Activated T-cell treated with anti-CD3 and anti-CD28 coated beads, Interleukin-2, amount 50 U/mL, for 48 hours (primary cell): ENCODE measurements at regions not wholly inside any gene's neighbourhood (a gene's known extent, or its start where the extent isn't known, plus 50 kb on each side); places are given as distances from the start of the nearest gene placed in this dataset.

Experiments
- DNase-seq, 2 experiments: peaks; one replicate each; pipeline ENCODE4 v3.0.0-alpha.2; 2020

DNA sequence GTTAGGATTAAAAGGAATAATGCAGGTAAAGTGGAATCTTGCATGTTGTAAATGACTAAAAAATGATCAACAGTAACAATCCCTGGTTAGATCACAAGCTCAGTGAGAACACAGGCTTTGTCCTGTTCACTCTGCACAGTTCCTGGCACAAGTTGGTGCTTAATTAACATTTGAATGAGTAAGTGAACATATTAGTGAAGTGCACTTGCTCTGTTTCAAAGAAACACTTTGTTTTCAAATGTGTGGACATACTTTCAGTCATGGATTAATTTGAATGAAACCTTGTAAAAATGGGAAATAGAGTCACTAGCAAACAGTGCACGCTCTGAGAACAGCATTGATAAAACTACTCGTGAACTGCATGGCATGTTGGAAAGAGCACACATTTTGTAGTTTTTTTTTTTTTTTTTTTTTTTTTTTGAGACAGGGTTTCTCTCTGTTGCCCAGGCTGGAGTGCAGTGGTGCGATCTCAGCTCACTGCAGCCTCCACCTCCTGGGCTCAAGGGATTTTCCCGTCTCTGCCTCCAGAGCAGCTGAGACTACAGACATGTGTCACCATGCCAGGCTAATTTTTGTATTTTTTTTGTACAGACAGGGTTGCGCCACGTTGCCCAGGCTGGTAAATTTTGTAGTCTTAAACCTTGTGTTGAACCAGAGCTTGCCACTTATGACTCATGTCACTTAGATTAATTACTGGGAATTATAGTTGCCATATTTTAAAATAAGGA lies 159.9 kb downstream of the LURAP1L start:
- DNase-seq: no peak

DNA sequence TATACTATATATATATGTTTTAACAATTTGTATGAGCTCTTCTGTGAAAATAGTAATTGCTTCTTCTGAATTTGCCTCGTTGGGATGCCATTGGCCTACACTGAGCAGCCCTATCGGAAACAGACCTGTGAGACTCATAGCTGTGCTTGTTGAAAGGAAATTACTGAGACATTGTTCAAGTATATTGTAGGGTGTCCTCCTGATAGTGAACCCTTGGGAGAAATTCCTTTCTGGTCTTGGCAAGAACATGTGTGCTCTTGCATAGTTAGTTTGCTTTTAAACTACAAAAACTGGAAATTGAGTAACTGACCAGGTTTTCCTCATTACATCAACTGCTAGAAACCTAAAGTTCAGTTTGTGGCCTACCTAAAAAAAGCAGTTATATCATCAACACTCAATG lies 160.9 kb downstream of the LURAP1L start:
- no peak for DNase-seq

DNA sequence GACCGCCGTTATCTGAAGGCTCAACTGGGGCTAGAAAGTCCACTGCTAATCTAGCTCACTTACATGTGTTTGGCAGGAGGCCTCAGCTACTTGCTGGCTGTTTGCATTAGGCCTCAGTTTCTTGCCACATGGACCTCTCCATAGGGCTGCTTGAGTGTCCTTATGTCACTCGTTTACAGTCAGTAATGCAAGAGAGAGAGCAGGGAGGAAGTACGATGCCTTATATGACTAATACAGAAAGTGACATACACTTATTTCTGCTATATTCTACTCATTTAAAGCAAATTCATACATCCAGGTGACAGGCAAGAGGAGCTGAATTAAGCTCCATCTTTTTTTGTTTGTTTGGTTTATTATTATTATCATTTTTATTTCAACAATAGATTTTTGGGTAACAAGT lies 179.6 kb downstream of the LURAP1L start:
- no peak for DNase-seq

DNA sequence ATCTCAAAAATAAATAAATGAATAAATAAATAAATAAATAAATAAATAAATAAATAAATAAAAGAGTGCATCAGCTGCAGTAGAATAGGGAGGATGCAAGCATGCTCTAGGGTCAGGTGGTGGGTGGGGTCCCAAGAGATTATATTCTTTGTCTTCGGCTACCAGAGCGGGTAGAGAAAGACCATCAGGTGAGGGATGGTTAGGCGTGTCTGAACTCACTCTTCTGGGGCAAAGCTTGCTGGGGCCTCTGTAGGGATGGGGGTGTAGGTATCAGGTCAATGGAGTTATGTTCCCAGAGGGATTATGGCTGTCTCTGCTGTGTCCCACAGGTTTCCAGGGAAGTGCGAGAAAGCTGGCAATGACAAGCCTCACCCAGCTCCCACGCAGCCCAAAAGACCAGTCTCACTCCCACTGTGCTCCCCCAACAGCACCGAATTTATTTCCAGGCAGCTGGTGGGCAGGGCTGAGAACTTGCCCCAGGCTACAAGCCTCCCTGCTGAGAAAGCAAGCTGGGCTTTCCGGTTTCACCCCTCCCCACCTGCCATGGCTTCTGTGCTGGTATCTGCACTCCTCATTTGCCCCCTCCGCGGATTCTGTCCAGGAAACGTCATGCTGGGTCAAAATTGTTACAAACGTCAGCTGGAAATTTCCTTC lies 180.8 kb downstream of the LURAP1L start:
- no peak for DNase-seq

DNA sequence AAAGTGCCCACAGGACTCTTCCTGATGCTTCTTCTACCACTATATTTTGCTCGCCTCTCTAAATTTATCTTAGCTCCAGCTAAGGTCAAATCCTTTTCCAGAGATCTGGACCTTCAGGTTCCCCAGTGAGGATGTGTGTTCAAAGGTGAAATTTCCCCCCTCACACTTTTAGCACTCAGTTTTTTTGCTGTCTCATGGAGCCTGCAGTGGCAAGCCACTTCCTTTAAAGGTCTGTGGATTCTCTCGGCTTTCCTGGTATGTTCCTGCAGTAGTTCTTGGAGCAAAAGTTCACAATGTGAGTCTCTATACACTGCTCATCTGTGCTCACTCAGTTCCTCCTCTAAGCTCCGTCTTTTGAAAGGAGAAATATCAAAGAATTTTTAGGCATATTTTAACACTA lies 181.4 kb downstream of the LURAP1L start:
- DNase-seq: no peak

DNA sequence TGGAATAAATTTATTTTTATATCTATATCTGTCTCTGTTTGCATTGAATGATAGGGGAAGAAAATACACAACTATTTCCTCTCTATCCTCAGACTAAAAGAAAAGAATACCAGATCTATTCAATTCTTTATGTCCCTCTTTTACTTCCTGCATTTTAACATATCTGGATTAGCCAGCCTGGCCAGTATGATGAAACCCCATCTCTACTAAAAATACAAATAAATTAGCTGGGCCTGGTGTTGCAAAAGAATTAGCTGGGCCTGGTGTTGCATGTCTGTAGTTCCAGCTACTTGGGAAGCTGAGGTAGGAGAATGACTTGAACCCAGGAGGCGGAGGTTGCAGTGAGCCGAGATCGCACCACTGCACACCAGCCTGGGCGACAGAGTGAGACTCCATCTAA lies 182.0 kb downstream of the LURAP1L start:
- DNase-seq: no peak

DNA sequence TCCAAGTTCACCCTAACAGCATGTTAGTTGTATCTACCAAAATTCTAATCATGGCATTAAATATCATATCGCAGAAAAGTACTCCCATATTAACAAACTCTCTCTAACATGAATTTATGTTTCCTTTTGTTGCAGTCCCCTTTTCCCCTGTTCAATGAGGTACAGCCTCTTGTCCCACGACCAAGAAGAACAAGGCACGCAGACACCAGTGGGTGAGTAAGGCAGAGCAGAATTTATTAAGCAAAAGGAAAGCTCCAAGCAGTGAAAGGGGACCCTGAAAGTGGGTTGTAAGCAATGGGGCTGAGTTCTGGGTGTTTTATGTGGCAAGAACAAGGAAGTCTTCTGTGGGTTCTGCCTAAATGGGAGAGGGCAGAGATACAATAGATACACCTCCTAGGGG lies 183.5 kb downstream of the LURAP1L start:
- no peak for DNase-seq

DNA sequence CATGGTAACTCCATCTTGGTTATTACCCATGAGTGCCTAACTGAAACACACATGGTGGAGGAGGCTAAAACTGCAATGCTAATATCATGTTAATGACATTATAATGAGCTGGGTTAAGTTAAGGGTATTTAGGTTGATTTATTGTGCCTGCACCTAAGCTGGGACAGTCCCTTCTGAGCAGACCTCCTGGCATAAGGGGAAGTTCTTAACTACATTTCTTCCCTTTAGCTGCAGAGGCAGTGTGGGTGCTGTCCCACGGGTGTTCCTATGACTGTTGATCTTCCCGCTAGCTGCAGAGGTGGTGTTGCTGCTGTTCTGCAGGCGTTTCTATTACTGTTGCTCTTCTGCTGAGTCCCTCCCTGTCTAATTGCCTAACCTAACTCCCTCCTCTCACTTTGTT lies 183.9 kb downstream of the LURAP1L start:
- no peak for DNase-seq

DNA sequence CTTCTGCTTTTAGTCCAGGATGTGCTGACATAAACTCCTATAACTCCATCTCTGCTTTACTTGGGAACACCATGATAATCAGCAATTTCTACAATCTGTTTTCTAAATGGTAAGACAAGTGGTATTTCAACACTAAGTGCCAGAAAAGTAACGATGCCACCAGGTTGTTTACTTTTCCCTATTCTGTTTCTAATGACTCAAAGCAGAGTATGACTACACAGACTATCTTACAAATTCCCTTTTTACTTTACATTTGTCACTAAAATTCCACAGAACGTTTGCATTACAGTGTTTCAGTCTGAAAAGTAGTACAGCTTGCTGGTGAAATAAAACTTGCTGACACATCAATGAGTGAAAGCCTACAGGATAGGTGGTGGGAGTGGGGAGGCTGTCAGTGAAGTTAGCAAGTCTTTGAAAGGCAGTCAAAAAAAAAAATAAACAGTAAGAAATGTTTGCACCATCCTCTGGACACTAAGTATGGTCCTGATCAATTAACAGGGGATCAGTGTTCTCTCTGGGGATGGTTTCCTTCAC lies 186.5 kb downstream of the LURAP1L start:
- no peak for DNase-seq

DNA sequence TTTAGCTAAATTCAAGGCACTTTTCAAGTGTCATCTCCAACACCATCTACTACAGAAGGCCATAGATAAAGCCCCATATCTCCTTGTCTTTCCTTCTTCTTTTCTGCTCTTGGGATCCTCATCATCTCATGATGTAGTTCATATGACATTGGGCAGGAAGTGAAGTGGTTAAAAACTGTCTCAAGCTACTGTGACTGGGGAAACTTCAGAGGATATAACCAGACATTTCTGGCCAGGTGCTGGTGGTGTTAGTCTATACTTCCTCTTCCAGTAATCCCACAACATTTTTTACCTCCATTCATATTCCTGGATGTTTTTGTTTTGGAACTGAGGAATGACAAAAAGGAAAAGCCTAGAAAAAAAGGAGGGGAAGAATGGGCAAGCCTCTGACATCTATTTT lies 188.7 kb downstream of the LURAP1L start:
- DNase-seq: no peak

DNA sequence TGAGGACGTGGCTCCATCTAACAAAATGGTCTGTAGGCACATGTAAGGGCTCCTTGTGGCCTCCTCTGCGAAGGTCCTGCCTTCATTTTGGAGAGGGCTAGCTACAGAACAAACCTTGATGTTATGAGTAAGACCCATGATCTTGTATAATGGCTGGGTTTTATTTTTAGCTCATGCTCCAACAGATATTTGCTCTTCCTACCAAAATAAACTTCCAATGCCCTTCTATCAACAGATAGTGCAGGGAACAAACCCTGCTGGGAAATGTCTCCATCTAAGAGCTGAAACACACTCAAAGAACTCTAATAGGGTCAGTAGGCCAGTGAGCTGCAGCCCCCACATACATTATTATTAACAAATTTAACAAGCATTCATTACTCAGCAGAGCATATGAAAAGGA lies 189.5 kb downstream of the LURAP1L start:
- no peak for DNase-seq

DNA sequence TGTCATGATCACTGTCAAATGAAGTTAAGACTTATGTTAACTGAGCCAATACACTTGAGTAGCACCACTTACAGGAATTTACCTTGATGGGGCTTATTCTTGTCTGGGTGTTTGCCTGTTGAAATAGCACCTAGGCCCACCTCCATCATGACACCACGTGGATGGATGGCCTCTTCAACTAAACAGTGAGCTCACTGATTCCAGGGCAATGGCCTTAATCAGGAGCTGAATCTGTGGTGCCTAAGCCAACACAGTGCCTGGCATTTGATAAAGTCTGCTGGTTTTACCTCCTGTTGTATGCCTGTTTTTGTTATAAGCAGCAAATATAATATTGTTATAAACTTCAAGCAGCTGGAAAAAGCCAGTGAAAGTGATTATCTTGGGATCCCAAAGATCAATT lies 190.5 kb downstream of the LURAP1L start:
- DNase-seq: no peak

DNA sequence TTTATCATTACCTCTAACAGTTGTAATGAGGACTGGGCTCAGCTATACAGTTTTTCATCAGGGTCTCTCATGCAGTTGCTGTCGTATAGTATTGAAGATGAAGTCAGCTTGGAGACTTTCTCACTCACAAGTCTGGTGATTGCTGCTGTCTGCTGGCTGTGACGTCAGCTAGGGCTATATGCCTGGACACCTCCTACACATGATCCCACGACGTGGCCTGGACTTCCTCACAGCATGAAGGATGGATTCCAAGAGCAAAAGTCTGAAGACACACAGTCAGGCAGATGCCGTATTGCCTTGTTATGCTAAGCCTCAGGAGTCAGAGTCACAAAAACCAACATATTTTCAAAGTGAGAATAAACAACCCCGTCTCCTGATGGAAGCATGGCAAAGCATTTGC lies 193.3 kb downstream of the LURAP1L start:
- DNase-seq: no peak

DNA sequence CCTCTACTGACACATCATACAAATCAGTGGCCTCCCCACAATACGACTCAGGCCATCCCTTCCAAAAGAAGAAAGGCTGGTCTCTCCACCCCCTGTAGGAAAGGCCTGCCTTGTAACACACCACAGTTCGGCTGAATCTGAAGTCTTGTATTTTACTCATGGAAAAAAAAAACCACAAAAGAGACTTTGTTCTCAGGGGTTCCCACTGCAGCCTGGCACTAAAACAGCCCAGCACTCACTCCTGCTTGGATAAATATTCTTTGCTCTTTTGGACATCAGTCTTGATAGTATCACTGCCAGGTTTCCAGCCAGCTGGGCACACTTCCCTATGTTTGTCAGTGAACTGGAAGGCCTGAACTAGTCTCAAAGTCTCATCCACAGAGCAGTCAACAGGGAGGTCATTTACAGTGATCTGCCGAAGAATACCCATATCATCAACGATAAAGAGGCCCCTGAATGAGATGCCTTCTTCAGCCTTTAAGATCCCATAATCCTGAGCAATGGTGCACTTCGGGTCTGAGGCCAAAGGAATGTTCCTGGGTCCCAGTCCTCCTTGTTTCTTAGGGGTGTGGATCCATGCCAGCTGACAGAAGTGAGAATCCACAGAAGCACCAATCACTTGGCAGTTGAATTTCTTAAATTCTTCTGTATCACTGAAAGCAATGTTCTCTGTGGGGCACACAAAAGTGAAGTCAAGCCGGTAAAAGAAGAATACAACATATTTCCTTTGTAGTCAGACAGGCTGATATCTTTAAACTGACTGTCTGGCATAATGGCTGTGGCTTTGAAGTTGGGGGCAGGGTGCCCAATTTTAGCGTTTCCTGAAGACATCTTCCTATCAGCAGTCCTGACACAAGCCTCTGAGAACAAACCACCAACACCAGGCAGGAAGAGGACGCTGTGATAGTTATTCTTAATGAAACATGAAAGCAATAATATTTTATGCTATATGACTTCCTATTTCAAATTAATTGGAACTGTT lies 198.1 kb downstream of the LURAP1L start:
- DNase-seq: no peak

DNA sequence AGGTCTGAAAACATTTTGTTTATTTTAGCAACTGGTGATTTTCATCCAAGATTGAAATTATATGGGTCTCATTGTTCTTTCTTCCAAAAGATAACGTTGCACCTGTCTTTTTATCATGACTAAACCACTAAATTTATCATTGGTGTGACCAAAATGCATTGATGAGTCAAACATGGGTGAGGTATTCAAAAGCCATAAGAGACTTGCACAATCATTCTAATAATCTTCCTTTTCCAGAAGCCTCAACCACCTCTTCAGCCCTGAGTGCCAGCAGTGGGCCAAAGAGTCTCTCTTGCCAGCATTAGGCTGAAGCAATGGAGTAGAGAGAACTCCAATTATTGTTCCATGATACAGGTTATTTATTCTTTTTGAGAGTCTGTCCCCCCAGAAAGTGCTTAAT lies 198.9 kb downstream of the LURAP1L start:
- no peak for DNase-seq

DNA sequence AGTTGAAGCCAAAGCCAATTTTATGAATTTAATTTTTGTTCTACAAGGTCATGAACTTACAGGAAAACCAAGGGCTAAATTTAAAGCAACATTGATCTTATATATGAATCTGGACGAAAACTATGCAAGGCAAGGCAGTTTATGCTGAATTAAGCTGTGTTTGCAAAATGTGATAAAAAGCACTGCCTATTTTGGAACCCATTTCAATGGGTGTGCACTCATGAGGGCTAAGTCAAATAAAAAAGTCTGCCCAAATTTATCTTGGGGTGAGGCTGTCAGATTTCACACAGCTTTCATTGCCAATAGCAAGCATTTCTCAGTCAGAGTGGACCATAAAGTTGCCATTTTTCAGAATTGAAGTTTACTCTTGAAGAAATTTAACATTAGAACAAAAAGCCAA lies 199.9 kb downstream of the LURAP1L start:
- no peak for DNase-seq

DNA sequence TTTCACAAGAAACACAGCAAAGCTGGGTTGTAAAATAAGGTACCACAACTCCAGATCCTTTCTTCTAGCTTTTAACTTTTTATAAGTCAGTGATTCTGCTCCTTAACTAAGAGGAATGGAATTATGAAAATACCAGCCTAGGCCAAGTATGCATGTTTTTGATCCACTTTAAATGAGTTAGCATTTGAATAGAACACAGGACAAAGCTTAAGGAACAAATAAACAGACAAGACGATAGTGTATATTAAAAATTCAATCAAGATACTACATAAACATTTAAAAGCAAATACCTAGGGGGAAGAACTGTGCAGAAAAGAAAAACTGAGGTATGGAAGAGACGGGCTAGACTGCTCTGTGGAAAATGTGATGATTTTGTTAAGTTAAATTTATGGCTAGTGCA lies 200.7 kb downstream of the LURAP1L start:
- no peak for DNase-seq

DNA sequence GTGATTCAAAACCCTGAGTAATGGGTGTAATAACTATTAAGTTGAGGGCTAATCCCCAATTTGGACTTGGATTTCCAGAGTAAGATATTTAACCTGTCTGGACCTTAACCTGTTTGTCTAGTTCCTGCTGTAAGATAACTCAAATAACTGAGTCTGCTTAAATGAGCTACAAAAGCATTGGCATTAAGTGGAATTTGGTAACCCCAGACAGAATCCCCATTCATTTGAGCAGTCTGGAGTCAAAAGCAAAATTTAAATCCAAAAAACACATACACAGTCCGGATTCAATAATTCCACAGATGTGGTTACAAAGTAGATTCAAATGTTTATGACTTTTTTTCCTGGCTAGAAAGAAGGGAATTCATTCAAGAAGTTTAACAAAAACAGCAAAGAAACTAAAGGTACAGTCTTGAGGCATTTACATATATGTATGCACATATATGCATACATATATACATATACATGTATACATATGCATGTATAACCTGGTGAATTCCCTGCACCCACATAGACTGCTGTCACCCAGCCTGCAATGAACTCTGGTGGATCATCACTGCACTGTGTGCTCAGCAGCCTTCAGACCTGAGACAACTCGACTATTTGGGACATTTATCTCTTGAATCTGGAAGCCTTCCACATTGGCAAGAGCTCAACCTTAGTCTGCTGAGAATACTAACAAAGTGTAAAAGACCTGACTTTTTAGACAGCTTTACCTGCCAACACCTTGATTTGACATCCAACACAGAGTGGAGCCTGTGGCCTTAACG lies 205.4 kb downstream of the LURAP1L start:
- DNase-seq: no peak

DNA sequence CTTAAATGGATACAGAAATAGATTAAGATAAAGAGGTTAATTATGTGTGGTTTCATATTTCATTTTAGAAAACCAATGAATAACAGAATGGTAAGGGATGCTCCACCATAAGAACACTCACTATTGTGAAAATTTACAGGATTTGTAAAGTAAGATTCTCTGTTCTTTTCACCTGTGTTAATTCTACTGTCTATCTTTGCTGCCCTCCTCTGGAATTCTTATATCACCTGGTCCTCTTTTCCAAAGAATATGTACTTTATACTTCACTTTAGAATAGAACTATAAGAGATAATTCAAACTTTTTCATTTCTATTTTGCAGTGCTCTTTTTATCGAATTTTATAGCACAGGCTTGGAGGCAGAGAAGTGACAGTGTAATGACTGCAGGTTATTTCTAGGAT lies 213.4 kb downstream of the LURAP1L start:
- no peak for DNase-seq

DNA sequence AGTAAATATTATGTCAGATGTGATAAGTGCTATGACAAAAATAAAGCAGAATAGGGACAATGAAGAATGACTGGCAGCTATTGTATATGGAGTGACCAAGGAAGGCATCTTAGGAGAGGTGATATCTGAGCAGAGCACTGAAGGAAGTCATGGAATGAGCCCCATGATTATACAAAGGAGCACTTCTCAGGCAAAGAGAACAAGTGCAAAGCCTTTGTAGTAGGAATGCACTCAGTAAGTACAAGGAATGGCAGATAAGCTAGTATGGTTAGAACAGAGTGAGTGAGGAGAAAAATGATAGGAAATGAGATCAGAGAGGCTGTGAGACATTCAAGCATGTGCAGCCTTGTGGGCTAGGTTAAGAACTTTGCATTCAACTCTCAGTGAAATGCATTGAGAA lies 214.8 kb downstream of the LURAP1L start:
- no peak for DNase-seq

DNA sequence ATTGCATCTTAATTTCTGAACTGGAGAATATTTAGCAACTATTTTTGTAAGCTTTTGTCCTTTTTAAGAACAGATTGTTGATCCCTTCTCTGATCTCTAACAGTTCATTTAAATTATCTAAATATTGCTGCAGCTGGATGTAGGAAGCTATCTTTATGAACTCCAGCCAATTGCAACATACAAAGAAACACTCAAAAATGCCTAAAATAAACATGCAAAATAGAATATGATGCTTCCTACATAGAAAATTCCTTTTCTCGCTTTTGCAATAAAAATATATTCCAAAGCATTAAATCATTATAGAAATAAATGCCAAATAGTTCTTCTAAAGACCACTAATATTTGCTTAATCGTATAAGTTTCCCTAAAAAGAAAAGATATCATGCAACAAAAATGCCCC lies 218.6 kb downstream of the LURAP1L start:
- DNase-seq: no peak

DNA sequence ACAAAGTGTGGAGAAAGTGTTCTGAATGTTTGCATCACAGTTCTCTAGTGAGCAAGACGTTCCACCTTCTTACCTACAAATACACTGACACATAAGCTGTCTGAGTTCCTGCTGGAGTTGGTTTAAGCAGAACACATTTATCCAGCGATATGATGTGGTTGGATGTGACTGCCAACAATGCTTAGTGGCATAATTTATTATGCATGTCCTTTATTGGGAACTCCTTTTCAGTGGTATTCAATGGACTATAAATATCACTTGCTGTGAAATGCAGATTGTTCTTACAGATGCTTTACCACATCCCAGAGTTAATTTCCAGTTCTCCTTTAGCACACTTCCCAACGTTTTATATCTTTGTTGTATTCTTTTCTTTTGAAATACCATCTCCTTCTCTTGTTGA lies 222.2 kb downstream of the LURAP1L start:
- no peak for DNase-seq
